ENCODE measurements at regions not wholly inside any gene's neighbourhood (a gene's known extent, or its start where the extent isn't known, plus 50 kb on each side); places are given as distances from the start of the nearest gene placed in this dataset.

DNA sequence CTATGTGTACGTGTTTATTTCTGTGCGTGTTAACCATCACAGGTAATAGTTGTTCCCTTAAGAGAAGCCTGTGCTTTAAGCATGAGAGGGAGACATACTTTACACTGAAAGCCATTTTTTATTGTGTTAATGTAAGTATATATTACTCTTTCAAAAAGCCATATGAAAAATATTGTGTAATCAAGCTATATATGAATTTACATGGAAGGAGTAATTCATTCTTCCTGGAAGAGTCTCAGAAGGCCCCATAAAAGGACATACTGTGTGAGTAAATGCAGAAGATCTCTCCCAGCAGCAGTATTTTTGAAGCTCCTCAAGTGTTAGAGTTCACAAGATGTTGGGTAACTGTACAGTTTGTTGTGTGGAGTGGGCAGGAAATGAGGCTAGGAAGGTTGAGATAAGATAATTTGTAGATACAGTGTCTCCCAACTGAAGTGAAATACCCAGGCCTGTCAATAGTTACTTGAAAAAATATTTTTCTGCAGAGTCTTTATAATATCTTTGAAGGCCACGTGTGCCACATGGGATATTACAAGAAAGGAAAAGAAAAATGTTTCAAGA is 138.3 kb downstream of the PTGER3 start:
- Histone ChIP-seq H3K9me2 (replicated peaks; ENCODE audit: insufficient read depth, low read length) (no peaks in the 10 kb centered on the region), H3K36me3 (ENCODE audit: insufficient read depth, low read length) (no peaks in the 10 kb centered on the region), H3K4me3 (ENCODE audit: low read length) (no peak overlapping the region), H2AFZ (ENCODE audit: low read length) (no peak overlapping the region), H3K9me3 (ENCODE audit: low read length) (no peaks in the 10 kb centered on the region), H3K27me3 (ENCODE audit: low read length) (no peaks in the 10 kb centered on the region), H3K79me2 (ENCODE audit: low read length) (no peaks in the 10 kb centered on the region), H3K4me2 (ENCODE audit: low read depth, low read length, poor library complexity, severe bottlenecking) (no peak overlapping the region), H3K27ac (ENCODE audit: low read length) (no peak overlapping the region), H3K9ac (ENCODE audit: low read length) (no peak overlapping the region), H4K20me1 (ENCODE audit: insufficient read depth, low read depth, low read length) (no peaks in the 10 kb centered on the region), H3K4me1 (ENCODE audit: low read length) (no peaks in the 10 kb centered on the region)
- no peak for DNase-seq

DNA sequence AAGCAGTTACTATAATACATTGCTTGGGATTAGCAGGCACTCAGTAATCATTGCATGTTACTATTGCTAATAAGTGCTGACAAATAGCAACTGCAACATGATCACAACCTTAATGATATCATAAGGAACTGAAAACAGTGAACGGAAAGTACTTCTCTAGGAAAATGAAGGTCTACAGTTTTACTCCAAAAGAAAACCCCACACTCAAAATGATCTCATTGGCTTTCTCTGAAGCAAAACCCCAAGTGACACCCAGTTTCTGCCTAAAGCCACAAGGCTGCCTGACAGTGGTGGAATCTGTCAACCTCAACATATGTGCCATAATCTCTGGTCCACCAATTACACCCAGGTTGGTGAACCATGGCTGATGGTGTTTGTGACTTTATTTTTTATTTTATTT is 137.6 kb downstream of the PTGER3 start:
- Histone ChIP-seq H3K9ac (ENCODE audit: low read length) (no peak overlapping the region), H4K20me1 (ENCODE audit: insufficient read depth, low read depth, low read length) (no peaks in the 10 kb centered on the region), H3K9me3 (ENCODE audit: low read length) (no peaks in the 10 kb centered on the region), H3K36me3 (ENCODE audit: insufficient read depth, low read length) (no peaks in the 10 kb centered on the region), H3K27me3 (ENCODE audit: low read length) (no peaks in the 10 kb centered on the region), H3K4me2 (ENCODE audit: low read depth, low read length, poor library complexity, severe bottlenecking) (no peak overlapping the region), H2AFZ (ENCODE audit: low read length) (no peak overlapping the region), H3K27ac (ENCODE audit: low read length) (no peak overlapping the region), H3K9me2 (replicated peaks; ENCODE audit: insufficient read depth, low read length) (no peaks in the 10 kb centered on the region), H3K4me3 (ENCODE audit: low read length) (no peak overlapping the region), H3K4me1 (ENCODE audit: low read length) (no peaks in the 10 kb centered on the region), H3K79me2 (ENCODE audit: low read length) (no peaks in the 10 kb centered on the region)
- DNase-seq = no peak

- H3K36me3 ChIP-seq (ENCODE audit: insufficient read depth, low read length) = no peaks in the 10 kb centered on the region
- no peak overlapping the region for H3K4me3 ChIP-seq (ENCODE audit: low read length)
- H3K4me1 ChIP-seq (ENCODE audit: low read length) = no peaks in the 10 kb centered on the region
- no peak for DNase-seq
- no peaks in the 10 kb centered on the region for H4K20me1 ChIP-seq (ENCODE audit: insufficient read depth, low read depth, low read length)
- no peaks in the 10 kb centered on the region for H3K79me2 ChIP-seq (ENCODE audit: low read length)
- H3K4me2 ChIP-seq (ENCODE audit: low read depth, low read length, poor library complexity, severe bottlenecking) = no peak overlapping the region
- no peak overlapping the region for H2AFZ ChIP-seq (ENCODE audit: low read length)
- no peaks in the 10 kb centered on the region for H3K9me3 ChIP-seq (ENCODE audit: low read length)
- H3K9ac ChIP-seq (ENCODE audit: low read length) = no peak overlapping the region
- no peaks in the 10 kb centered on the region for H3K27me3 ChIP-seq (ENCODE audit: low read length)
- no peaks in the 10 kb centered on the region for H3K9me2 ChIP-seq (replicated peaks; ENCODE audit: insufficient read depth, low read length)
- H3K27ac ChIP-seq (ENCODE audit: low read length) = no peak overlapping the region
Observed at GRCh38 chr1:70911861-70912260, 135.8 kb downstream of the PTGER3 start.

DNA sequence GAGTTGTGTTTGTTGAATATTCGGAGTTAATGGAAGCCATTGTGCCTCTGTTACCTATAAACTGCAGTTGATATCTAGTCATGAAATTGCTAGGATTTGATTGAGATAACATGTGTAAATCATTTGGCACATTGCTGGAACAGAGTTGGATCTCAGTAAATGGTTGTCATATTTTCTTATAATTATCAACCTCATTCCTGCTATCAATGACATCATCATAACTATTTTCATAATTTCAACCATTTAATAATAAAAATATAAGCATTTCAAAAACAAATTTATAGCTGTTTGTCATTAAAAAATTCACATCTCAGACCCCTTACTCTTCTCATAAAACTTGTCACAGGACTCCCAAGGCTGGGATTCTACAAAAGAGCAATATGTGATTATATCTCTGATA is 133.4 kb downstream of the PTGER3 start:
- no peak overlapping the region for H3K9ac ChIP-seq (ENCODE audit: low read length)
- DNase-seq = no peak
- H3K27ac ChIP-seq (ENCODE audit: low read length) = no peak overlapping the region
- no peaks in the 10 kb centered on the region for H3K79me2 ChIP-seq (ENCODE audit: low read length)
- H2AFZ ChIP-seq (ENCODE audit: low read length) = no peak overlapping the region
- H3K4me3 ChIP-seq (ENCODE audit: low read length) = no peak overlapping the region
- no peak overlapping the region for H3K4me2 ChIP-seq (ENCODE audit: low read depth, low read length, poor library complexity, severe bottlenecking)
- H3K9me3 ChIP-seq (ENCODE audit: low read length) = no peaks in the 10 kb centered on the region
- H3K36me3 ChIP-seq (ENCODE audit: insufficient read depth, low read length) = no peaks in the 10 kb centered on the region
- no peaks in the 10 kb centered on the region for H3K27me3 ChIP-seq (ENCODE audit: low read length)
- no peaks in the 10 kb centered on the region for H3K9me2 ChIP-seq (replicated peaks; ENCODE audit: insufficient read depth, low read length)
- H4K20me1 ChIP-seq (ENCODE audit: insufficient read depth, low read depth, low read length) = no peaks in the 10 kb centered on the region
- H3K4me1 ChIP-seq (ENCODE audit: low read length) = no peaks in the 10 kb centered on the region

GRCh38 chr1:70915258-70916033 is 132.2 kb downstream of the PTGER3 start:
- Histone ChIP-seq H3K9me3 (ENCODE audit: low read length) (no peaks in the 10 kb centered on the region), H3K79me2 (ENCODE audit: low read length) (no peaks in the 10 kb centered on the region), H3K4me2 (ENCODE audit: low read depth, low read length, poor library complexity, severe bottlenecking) (no peak overlapping the region), H3K9ac (ENCODE audit: low read length) (no peak overlapping the region), H3K27ac (ENCODE audit: low read length) (no peak overlapping the region), H3K4me3 (ENCODE audit: low read length) (no peak overlapping the region), H3K9me2 (replicated peaks; ENCODE audit: insufficient read depth, low read length) (no peaks in the 10 kb centered on the region), H2AFZ (ENCODE audit: low read length) (no peak overlapping the region), H3K4me1 (ENCODE audit: low read length) (no peaks in the 10 kb centered on the region), H3K27me3 (ENCODE audit: low read length) (no peaks in the 10 kb centered on the region), H4K20me1 (ENCODE audit: insufficient read depth, low read depth, low read length) (no peaks in the 10 kb centered on the region), H3K36me3 (ENCODE audit: insufficient read depth, low read length) (no peaks in the 10 kb centered on the region)
- DNase-seq = no peak

GRCh38 chr1:70916034-70916427 is 131.6 kb downstream of the PTGER3 start:
- DNase-seq = no peak
- no peaks in the 10 kb centered on the region for H3K9me3 ChIP-seq (ENCODE audit: low read length)
- H3K27ac ChIP-seq (ENCODE audit: low read length) = no peak overlapping the region
- H3K36me3 ChIP-seq (ENCODE audit: insufficient read depth, low read length) = no peaks in the 10 kb centered on the region
- H3K9ac ChIP-seq (ENCODE audit: low read length) = no peak overlapping the region
- H2AFZ ChIP-seq (ENCODE audit: low read length) = no peak overlapping the region
- H3K9me2 ChIP-seq (replicated peaks; ENCODE audit: insufficient read depth, low read length) = no peaks in the 10 kb centered on the region
- no peaks in the 10 kb centered on the region for H4K20me1 ChIP-seq (ENCODE audit: insufficient read depth, low read depth, low read length)
- no peaks in the 10 kb centered on the region for H3K27me3 ChIP-seq (ENCODE audit: low read length)
- H3K4me2 ChIP-seq (ENCODE audit: low read depth, low read length, poor library complexity, severe bottlenecking) = no peak overlapping the region
- no peak overlapping the region for H3K4me3 ChIP-seq (ENCODE audit: low read length)
- H3K4me1 ChIP-seq (ENCODE audit: low read length) = no peaks in the 10 kb centered on the region
- no peaks in the 10 kb centered on the region for H3K79me2 ChIP-seq (ENCODE audit: low read length)

DNA sequence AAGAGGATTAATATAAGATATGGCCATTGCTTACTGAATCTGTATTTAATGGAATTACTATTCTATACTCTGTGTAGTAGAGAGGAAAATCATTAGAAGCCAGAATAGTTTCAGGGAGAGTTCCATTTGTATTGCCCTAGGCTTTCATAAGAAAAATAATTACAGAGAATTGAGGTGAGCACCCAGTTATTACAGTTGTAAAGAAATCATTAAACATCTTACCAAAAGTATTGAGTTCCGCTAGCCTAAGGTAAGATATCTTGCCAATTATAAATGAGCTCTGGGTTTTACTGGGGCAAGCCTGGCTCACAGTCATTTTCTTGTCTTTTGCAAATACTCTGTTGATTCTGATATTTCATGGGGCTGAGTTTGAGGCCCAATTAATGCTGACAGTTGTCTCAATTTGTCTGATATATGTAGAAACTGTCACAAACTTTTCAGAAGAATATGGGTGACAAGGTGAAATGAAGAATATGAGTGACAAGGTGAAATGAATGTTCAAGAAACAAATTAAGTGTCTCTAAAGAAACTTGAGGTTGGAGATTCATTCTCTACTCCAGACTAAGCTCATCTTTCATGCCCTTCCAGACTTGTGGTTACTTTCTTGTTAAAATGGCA is 127.8 kb downstream of the PTGER3 start:
- Histone ChIP-seq H3K4me1 (ENCODE audit: low read length) (no peaks in the 10 kb centered on the region), H3K9me3 (ENCODE audit: low read length) (peaks cover 10% of the 10 kb centered on the region), H3K9ac (ENCODE audit: low read length) (no peak overlapping the region), H4K20me1 (ENCODE audit: insufficient read depth, low read depth, low read length) (no peaks in the 10 kb centered on the region), H3K4me3 (ENCODE audit: low read length) (no peak overlapping the region), H3K27me3 (ENCODE audit: low read length) (no peaks in the 10 kb centered on the region), H3K4me2 (ENCODE audit: low read depth, low read length, poor library complexity, severe bottlenecking) (no peak overlapping the region), H3K79me2 (ENCODE audit: low read length) (no peaks in the 10 kb centered on the region), H2AFZ (ENCODE audit: low read length) (no peak overlapping the region), H3K36me3 (ENCODE audit: insufficient read depth, low read length) (no peaks in the 10 kb centered on the region), H3K27ac (ENCODE audit: low read length) (no peak overlapping the region), H3K9me2 (replicated peaks; ENCODE audit: insufficient read depth, low read length) (no peaks in the 10 kb centered on the region)
- DNase-seq = no peak
